AG09309 (cell line): ENCODE measurements at regions not wholly inside any gene's neighbourhood (a gene's known extent, or its start where the extent isn't known, plus 50 kb on each side); places are given as distances from the start of the nearest gene placed in this dataset.
"Not testable (repeated sequence)": the region's sequence is repeated elsewhere in the genome, so short reads cannot be mapped to it uniquely, and the experiment has no call there.

Experiments used
- DNase-seq: peaks from one replicate; pipeline ENCODE4 v3.0.0-alpha.2; 2010; ENCODE audit warnings: low read depth
- H3K4me3 ChIP-seq: 2 replicates; pipeline ENCODE4 v1.5.1; 2011; ENCODE audit warnings: mild to moderate bottlenecking, low read depth, low read length, moderate library complexity; ENCODE audit not compliant: control insufficient read depth
- CTCF ChIP-seq: IDR thresholded peaks from 2 replicates; pipeline ENCODE4 v1.5.1; 2011; ENCODE audit warnings: mild to moderate bottlenecking, low read depth, low read length, inconsistent platforms; ENCODE audit not compliant: insufficient read depth, control insufficient read depth; ENCODE audit errors: missing control alignments

GRCh38 chr14:43406931-43407330 lies 1100.2 kb downstream of the FSCB start:
- DNase-seq = no peak
- H3K4me3 ChIP-seq = no peak overlapping the region
- no peak for TF ChIP-seq CTCF

- no peak for TF ChIP-seq CTCF
- H3K4me3 ChIP-seq = no peak overlapping the region
- DNase-seq = no peak
Measured at GRCh38 chr14:43399289-43399688, 1107.8 kb downstream of the FSCB start.

GRCh38 chr14:43370565-43370896 lies 1136.6 kb downstream of the FSCB start:
- not testable (repeated sequence) for DNase-seq

GRCh38 chr14:43369710-43370564 lies 1137.1 kb downstream of the FSCB start:
- no peak for DNase-seq
- H3K4me3 ChIP-seq = no peak overlapping the region

More at GRCh38 chr14:43370565-43370896, 1136.6 kb downstream of the FSCB start:
- H3K4me3 ChIP-seq = not testable (repeated sequence)

GRCh38 chr14:43362586-43362985 lies 1144.5 kb downstream of the FSCB start:
- DNase-seq = no peak
- TF ChIP-seq CTCF = no peak
- no peak overlapping the region for H3K4me3 ChIP-seq

More at GRCh38 chr14:43369710-43370564, 1137.1 kb downstream of the FSCB start:
- TF ChIP-seq CTCF = no peak

- no peak for TF ChIP-seq CTCF
- no peak for DNase-seq
- H3K4me3 ChIP-seq = no peak overlapping the region
Measured at GRCh38 chr14:43361751-43362150, 1145.3 kb downstream of the FSCB start.

- no peak for TF ChIP-seq CTCF
- DNase-seq = no peak
- H3K4me3 ChIP-seq = no peak overlapping the region
Measured at GRCh38 chr14:43360239-43360638, 1146.8 kb downstream of the FSCB start.
